ENCODE measurements at regions not wholly inside any gene's neighbourhood (a gene's known extent, or its start where the extent isn't known, plus 50 kb on each side); places are given as distances from the start of the nearest gene placed in this dataset.

GRCh38 chr9:91132576-91133073 lies 229.1 kb downstream of the AUH start:
- intact Hi-C loops (cut with DNase I; ENCODE audit: low total_unique reads), result no loop called here
- no peaks in the 10 kb centered on the region for H3K36me3 ChIP-seq
- H3K4me1 ChIP-seq, result no peaks in the 10 kb centered on the region
- no peaks in the 10 kb centered on the region for H3K9me3 ChIP-seq
- H3K27ac ChIP-seq, result no peak overlapping the region
- no peak for DNase-seq (ENCODE audit: low spot score in 2 of 2)
- H3K27me3 ChIP-seq, result no peaks in the 10 kb centered on the region
- H3K4me3 ChIP-seq, result no peak overlapping the region
- TF ChIP-seq, protein P1, sequence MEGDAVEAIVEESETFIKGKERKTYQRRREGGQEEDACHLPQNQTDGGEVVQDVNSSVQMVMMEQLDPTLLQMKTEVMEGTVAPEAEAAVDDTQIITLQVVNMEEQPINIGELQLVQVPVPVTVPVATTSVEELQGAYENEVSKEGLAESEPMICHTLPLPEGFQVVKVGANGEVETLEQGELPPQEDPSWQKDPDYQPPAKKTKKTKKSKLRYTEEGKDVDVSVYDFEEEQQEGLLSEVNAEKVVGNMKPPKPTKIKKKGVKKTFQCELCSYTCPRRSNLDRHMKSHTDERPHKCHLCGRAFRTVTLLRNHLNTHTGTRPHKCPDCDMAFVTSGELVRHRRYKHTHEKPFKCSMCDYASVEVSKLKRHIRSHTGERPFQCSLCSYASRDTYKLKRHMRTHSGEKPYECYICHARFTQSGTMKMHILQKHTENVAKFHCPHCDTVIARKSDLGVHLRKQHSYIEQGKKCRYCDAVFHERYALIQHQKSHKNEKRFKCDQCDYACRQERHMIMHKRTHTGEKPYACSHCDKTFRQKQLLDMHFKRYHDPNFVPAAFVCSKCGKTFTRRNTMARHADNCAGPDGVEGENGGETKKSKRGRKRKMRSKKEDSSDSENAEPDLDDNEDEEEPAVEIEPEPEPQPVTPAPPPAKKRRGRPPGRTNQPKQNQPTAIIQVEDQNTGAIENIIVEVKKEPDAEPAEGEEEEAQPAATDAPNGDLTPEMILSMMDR (IDR thresholded peaks at IDR 0.05), result no peak
- TF ChIP-seq POLR2A (IDR thresholded peaks at IDR 0.05) (no peak), POLR2AphosphoS5 (IDR thresholded peaks at IDR 0.05) (no peak)

GRCh38 chr9:91134608-91135007 lies 227.1 kb downstream of the AUH start:
- H3K4me3 ChIP-seq, result no peak overlapping the region
- intact Hi-C loops (cut with DNase I; ENCODE audit: low total_unique reads), result no loop called here
- TF ChIP-seq POLR2A (IDR thresholded peaks at IDR 0.05) (no peak), POLR2AphosphoS5 (IDR thresholded peaks at IDR 0.05) (no peak)
- TF ChIP-seq, protein P1 (IDR thresholded peaks at IDR 0.05), result no peak
- H3K4me1 ChIP-seq, result no peaks in the 10 kb centered on the region
- no peaks in the 10 kb centered on the region for H3K36me3 ChIP-seq
- H3K9me3 ChIP-seq, result no peaks in the 10 kb centered on the region
- H3K27me3 ChIP-seq, result no peaks in the 10 kb centered on the region
- no peak for DNase-seq (ENCODE audit: low spot score in 2 of 2)
- H3K27ac ChIP-seq, result no peak overlapping the region

DNA sequence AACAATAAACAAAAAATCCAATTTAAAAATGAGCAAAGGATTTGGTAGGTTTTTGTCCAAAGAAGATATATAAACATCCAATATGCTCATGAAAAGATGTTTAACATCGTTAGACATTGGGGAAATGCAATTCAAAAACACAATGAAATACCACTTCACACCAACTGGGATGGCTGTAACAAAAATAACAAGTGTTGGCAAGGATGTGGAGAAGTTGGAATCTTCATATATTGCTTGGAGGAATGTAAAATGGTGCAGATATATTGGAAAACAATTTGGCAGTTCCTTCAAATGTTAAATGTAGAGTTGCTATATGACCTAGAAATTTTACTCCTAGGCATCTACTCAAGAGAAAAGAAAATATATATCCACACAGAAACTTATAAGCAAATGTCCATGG lies 224.3 kb downstream of the AUH start:
- Histone ChIP-seq H3K9me3 (no peaks in the 10 kb centered on the region), H3K4me1 (no peaks in the 10 kb centered on the region), H3K27ac (no peak overlapping the region), H3K27me3 (no peaks in the 10 kb centered on the region), H3K4me3 (no peak overlapping the region), H3K36me3 (no peaks in the 10 kb centered on the region)
- DNase-seq (ENCODE audit: low spot score in 2 of 2), result no peak
- intact Hi-C loops (cut with DNase I; ENCODE audit: low total_unique reads), result no loop called here
- TF ChIP-seq POLR2AphosphoS5 (IDR thresholded peaks at IDR 0.05) (no peak), POLR2A (IDR thresholded peaks at IDR 0.05) (no peak)
- TF ChIP-seq, protein P1 (IDR thresholded peaks at IDR 0.05), result no peak

- TF ChIP-seq, protein P1 (IDR thresholded peaks at IDR 0.05), result no peak
- TF ChIP-seq POLR2A (IDR thresholded peaks at IDR 0.05) (no peak), POLR2AphosphoS5 (IDR thresholded peaks at IDR 0.05) (no peak)
- no peak overlapping the region for H3K27ac ChIP-seq
- H3K4me3 ChIP-seq, result no peak overlapping the region
- H3K27me3 ChIP-seq, result no peaks in the 10 kb centered on the region
- H3K36me3 ChIP-seq, result no peaks in the 10 kb centered on the region
- no peaks in the 10 kb centered on the region for H3K4me1 ChIP-seq
- no peaks in the 10 kb centered on the region for H3K9me3 ChIP-seq
- intact Hi-C loops (cut with DNase I; ENCODE audit: low total_unique reads), result no loop called here
- no peak for DNase-seq (ENCODE audit: low spot score in 2 of 2)
Measured at GRCh38 chr9:91138760-91139159, 223.0 kb downstream of the AUH start.

DNA sequence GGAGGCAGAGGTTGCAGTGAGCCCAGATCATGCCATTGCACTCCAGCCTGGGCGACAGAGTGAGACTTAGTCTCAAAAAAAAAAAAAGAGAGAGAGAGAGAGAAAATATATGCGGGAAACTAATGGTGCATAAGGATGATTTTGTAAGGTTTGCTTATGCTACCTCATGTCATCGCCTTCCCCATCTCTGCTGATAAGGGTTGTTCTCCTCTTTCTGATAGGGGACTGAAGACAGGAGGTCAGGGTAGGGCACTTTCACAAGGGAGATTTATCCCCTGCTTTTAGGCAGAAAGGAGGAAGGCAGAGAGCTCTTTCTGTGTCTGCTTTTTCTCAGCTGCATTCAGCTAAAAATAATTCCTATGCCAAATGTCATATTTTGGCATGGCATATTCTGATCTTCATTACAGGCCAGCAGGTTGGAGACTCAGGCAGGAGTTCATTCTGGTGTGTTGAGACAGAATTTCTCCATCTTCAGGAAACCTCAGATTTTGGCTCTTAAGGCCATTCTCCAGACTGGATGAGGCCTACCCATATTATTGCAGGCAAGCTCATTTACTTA lies 220.2 kb downstream of the AUH start:
- no peaks in the 10 kb centered on the region for H3K27me3 ChIP-seq
- DNase-seq (ENCODE audit: low spot score in 2 of 2), result no peak
- H3K4me1 ChIP-seq, result no peaks in the 10 kb centered on the region
- intact Hi-C loops (cut with DNase I; ENCODE audit: low total_unique reads), result no loop called here
- no peak overlapping the region for H3K4me3 ChIP-seq
- no peaks in the 10 kb centered on the region for H3K9me3 ChIP-seq
- H3K27ac ChIP-seq, result no peak overlapping the region
- TF ChIP-seq, protein P1 (IDR thresholded peaks at IDR 0.05), result no peak
- TF ChIP-seq POLR2AphosphoS5 (IDR thresholded peaks at IDR 0.05), result no peak
- no peak for TF ChIP-seq POLR2A (IDR thresholded peaks at IDR 0.05)
- no peaks in the 10 kb centered on the region for H3K36me3 ChIP-seq

Data from breast epithelium (tissue), 4 donors.